GM19467 (cell line): ENCODE measurements at regions not wholly inside any gene's neighbourhood (a gene's known extent, or its start where the extent isn't known, plus 50 kb on each side); places are given as distances from the start of the nearest gene placed in this dataset.
"Not testable (repeated sequence)": the region's sequence is repeated elsewhere in the genome, so short reads cannot be mapped to it uniquely, and the experiment has no call there.

Experiments used
- ATAC-seq: cut with Tn5 transposase; IDR thresholded peaks from one replicate; pipeline ENCODE4 v1.9.1; 2021; ENCODE audit warnings: mild to moderate bottlenecking, moderate library complexity; ENCODE audit not compliant: unreplicated experiment

GRCh38 chr15:39016706-39017105 is 452.1 kb upstream of the RASGRP1 start:
- ATAC-seq = no peak

- no peak for ATAC-seq
Measured at GRCh38 chr15:39018966-39019365, 454.4 kb upstream of the RASGRP1 start.

DNA sequence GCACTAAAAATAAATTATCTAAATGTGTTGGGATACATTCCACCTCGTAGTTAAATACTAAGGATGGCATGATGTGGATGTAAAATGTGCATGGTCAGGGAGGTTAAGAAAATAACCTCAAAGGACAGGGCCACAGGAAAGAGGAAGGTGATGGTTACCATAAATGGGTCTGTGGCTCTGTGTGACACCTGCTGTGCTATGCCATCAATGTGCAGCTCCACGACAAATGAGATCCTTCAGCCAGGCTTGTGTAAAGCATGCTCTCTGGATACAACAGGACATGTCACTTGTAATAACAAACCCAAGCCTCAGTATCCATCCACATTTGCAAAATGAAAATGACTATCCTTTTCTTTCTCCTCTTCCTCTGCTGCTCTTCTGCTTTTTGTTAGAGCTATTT is 456.7 kb upstream of the RASGRP1 start:
- no peak for ATAC-seq

- no peak for ATAC-seq
Measured at GRCh38 chr15:39022532-39023305, 458.1 kb upstream of the RASGRP1 start.

DNA sequence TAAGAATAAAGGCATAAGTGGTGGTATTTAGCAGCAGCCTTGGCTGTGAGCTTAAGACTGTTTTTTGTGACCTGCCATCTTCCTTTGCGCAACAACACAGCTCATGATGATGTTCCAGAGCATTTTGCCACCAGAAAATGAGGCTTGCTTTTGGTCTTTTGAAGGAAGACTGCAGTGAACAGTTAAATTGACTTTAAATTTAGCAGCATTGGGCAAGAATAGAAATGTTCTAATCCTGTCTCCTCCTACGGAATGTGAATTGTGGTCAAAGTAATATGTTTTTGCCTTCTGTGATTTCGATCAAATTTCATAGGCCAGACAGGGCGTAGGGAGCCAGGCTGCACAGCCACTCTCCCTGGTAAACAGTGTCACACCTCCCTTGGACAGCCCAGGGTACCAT is 460.7 kb upstream of the RASGRP1 start:
- ATAC-seq = no peak

- no peak for ATAC-seq
Measured at GRCh38 chr15:39025881-39026280, 461.3 kb upstream of the RASGRP1 start.

- no peak for ATAC-seq
Measured at GRCh38 chr15:39028069-39028468, 463.5 kb upstream of the RASGRP1 start.

DNA sequence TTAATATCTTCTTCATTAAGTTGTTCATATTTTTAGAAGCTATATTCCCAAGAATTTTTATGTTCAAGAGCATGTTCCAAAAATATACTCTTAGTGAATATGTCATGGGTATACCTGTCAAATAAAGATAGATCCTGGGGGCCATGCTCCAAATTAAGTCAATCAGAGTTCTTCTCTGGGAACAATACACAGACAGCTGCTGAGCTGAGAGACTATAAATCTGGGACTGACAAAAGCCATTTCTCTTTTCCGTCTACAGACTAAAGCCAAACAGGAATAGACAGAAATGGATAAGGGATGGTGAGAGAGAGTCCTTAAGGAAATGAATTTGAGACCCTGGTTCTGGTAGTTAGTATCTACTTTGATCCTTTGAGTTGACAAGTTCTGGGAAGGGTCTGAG is 465.1 kb upstream of the RASGRP1 start:
- ATAC-seq = no peak

DNA sequence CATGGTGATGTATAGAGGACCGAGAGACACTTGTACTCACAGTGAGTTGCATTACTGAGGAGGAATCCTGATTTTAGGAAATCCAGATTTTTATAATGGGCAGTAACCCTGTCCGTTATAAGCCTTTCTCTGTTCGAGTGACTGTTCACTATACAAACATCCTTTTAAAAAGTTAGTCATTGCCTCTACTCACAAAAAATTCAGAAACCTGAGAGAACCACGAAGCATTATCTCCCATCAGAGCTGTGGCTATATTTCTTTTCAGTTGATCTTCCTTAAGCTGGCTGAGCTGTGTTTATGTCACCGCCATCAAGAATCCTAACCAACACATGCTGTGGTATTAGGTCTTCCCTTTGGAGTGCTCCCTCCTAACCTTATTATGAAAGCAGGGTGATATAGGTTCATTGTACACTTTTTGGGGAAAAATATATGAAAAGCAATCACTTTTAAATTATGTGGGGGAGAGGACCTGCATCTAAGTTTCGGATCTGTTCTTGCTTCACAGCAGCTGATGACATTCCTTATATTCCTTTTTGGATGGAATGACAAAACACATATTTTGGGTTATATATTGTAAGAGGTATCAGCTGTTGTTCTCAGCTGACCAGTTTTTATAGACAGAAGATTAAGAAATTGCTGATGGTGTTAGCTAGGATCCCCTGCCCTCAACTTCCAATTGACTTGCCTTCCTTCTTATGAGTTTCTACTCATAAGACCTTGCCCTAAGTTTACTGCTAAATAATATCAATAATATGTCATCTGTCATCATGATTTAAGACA is 465.9 kb upstream of the RASGRP1 start:
- ATAC-seq = no peak

DNA sequence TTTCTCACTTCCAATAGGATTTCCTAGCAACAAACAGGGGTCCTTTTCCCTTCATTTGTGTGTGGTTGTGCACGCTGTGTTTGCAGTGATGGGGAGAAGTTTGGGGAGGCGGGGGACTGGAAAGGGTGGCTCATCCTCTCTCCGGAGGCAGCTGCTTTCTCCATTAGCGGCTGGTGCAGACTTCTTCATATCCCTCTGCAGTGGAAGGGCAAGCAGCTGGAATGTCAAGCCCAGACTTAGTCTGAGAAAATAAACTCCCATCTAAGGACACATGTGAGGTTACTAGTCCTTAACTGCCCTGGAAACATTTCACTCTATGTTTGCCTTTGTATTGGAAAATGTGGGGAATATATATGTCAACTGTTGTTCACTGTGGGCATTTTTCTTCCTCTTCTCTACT is 467.0 kb upstream of the RASGRP1 start:
- no peak for ATAC-seq

DNA sequence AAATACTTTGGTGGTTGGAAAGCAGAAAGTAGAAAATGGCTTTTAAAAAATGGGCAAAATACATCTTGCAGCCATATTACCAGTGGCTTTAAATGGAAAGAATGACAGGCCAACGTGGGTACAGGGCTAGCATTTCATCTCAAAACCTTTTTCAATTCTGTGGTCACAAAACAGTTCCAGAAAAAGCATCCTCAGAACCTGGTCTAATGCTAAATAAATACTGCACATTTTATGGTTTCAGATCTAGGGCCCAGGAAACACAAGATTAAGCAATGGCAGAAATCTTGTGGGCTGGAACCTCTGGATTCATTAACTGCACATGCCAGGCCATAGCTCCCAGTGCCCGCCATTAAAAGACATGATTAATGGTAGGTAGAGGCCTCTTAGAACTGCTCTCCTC is 470.2 kb upstream of the RASGRP1 start:
- ATAC-seq = no peak

DNA sequence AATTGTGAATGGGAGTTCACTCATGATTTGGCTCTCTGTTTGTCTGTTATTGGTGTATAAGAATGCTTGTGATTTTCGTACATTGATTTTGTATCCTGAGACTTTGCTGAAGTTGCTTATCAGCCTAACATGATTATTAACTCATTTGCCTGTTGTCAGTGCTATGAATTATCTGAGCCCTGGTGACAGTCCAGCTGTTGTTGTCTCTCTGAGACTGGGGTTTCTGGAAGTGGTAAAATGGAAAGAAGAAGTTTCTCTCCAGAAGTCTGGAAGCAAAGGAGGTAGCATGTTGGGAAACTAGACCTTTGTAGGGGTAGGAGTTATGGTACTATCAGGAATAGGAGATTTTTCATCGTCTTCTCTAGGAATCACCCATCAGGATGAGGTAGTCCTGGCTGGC is 473.0 kb upstream of the RASGRP1 start:
- not testable (repeated sequence) for ATAC-seq

DNA sequence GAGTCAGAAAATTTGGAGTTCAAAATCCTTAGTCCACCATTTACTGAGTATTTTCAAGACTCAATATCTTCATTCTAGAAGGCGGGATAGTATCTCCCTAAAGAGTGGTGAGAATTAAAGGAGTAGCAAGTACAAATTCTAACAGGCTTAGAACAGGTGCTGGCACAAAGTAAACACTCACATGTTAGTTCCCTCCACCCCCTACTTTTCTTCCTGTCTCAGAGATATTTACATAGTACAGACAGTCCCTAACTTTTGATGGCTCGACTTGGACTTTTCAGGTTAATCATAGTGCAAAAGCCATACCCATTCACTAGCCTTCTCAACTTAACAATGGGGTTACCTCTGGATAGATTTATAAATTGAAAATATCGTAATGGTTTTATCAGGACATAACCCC is 476.2 kb upstream of the RASGRP1 start:
- ATAC-seq = no peak

DNA sequence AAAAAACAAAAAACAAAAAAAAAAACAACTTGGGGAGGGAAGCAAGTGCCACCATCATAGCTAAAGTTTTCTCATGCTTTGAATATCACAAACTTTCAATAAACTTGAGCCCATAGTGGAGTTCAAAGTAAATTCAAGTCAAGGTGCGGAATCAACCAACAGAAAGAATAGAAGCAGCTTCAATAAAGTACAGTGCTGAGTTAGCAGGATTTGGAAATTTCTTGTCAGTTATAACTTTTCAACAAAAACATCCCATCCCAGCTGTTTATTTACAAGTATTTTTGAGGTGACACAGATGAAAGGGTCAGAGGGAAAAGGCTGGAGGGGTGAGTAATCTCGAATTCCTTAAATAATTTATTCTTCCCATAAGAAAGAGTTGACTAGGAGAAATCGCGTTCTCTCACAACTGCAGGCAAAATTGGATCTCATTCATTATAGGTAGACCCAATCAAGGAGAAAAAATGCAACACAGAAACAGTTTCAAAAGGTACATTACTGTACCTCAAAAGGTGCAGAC is 477.4 kb upstream of the RASGRP1 start:
- no peak for ATAC-seq

GRCh38 chr15:39051626-39052322 is 487.2 kb upstream of the RASGRP1 start:
- ATAC-seq = no peak

DNA sequence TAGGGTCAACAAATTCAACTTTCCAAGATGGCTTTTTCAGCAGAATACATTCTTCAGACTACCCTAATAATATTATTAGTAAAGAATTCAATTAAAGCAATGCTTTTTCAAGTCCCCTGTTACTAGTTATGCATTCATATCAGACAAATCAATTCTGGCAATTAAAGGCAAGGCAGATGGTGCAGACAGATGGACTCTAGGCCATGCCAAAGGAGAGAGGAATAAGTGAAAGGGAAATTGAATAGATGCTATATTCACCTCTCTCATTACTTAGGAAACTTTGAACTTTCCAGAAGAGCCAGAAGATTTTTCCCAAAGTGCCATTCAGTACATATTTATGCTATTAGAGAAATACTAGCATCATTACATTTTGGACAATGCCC is 487.7 kb upstream of the RASGRP1 start:
- no peak for ATAC-seq

- no peak for ATAC-seq
Measured at GRCh38 chr15:39053480-39053879, 488.9 kb upstream of the RASGRP1 start.

GRCh38 chr15:39054128-39054732 is 489.6 kb upstream of the RASGRP1 start:
- no peak for ATAC-seq

- no peak for ATAC-seq
Measured at GRCh38 chr15:39056357-39056756, 491.7 kb upstream of the RASGRP1 start.

DNA sequence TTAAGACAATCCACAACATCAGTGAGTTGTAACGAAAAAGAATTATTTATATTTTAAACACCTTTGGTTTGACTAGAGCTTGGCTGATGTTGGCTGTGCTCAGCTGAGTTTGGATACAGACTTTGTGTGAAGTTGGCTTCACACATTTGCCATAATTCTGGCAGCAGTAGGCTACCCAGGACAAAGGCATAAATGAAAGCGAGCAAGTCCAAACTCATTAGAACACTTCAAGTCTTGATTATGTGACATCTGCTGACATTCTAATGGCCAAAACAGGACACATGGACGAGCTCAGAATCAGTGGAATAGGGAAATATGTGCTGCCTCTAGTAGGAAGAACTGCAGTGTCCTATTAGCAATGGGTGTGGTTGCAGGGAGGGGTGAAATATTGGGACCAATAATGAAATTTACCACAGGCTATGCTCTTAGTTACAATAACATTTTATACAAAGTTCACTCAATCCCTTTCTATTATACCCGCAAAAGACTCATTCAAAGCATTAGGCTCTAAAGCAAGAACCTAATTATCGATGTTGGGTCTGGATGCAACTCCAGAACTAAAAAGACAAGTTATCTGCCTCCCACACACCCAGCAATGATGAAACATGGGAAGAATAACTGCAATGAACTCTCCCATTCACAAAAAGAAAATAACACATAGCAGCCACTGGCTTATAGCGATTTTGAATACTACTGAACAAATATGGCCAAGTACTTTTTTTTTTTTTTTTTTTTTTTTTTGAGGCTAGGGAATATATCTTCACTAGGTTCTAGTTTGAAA is 493.9 kb upstream of the RASGRP1 start:
- ATAC-seq = no peak
